ENCODE measurements at regions not wholly inside any gene's neighbourhood (a gene's known extent, or its start where the extent isn't known, plus 50 kb on each side); places are given as distances from the start of the nearest gene placed in this dataset.

GRCh38 chr9:38289236-38289865, 103.2 kb upstream of the ALDH1B1 start:
- DNase-seq (ENCODE audit: low read depth), result no peak
- H3K36me3 ChIP-seq (ENCODE audit: control insufficient read depth, insufficient read depth, low read length), result no peaks in the 10 kb centered on the region
- no peak for TF ChIP-seq CTCF (IDR thresholded peaks at IDR 0.05; ENCODE audit: insufficient read depth, low read length, poor library complexity, severe bottlenecking)
- no peaks in the 10 kb centered on the region for H3K27me3 ChIP-seq (ENCODE audit: control insufficient read depth, insufficient read depth, low read length)
- H3K4me3 ChIP-seq (ENCODE audit: low read depth, low read length), result no peak overlapping the region

- H3K27me3 ChIP-seq (ENCODE audit: control insufficient read depth, insufficient read depth, low read length), result no peaks in the 10 kb centered on the region
- H3K4me3 ChIP-seq (ENCODE audit: low read depth, low read length), result no peak overlapping the region
- H3K36me3 ChIP-seq (ENCODE audit: control insufficient read depth, insufficient read depth, low read length), result no peaks in the 10 kb centered on the region
- no peak for DNase-seq (ENCODE audit: low read depth)
- TF ChIP-seq CTCF (IDR thresholded peaks at IDR 0.05; ENCODE audit: insufficient read depth, low read length, poor library complexity, severe bottlenecking), result no peak
Measured at GRCh38 chr9:38288502-38288901, 104.0 kb upstream of the ALDH1B1 start.

DNA sequence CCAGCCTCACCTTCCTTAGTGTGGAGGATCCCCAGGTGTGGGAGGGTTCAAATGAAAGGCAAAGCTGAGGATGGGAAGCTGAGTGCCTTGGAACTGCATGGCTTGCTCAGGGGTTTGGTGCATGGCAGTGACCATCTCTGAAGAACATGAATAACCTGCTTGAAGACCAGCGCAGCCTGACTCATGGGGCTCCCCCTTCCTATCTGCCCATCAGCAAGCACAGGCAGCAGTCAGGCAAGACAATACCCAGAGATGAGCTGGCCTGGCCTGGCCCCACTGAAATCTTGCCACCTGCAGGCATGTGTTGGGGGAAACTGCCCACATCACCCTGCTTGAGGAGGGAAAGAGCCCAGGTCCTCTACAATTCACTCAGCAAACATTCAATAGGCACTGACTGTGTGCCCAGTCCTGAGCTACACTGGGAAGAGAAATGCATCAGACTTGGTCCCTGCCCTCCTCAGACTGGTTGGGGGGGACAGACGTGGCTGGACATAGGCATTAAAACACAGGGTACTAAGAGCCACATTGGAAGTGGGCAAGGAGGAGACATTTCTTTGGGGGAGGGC, 105.0 kb upstream of the ALDH1B1 start:
- no peaks in the 10 kb centered on the region for H3K27me3 ChIP-seq (ENCODE audit: control insufficient read depth, insufficient read depth, low read length)
- H3K4me3 ChIP-seq (ENCODE audit: low read depth, low read length), result no peak overlapping the region
- no peaks in the 10 kb centered on the region for H3K36me3 ChIP-seq (ENCODE audit: control insufficient read depth, insufficient read depth, low read length)
- TF ChIP-seq CTCF (IDR thresholded peaks at IDR 0.05; ENCODE audit: insufficient read depth, low read length, poor library complexity, severe bottlenecking), result no peak
- DNase-seq (ENCODE audit: low read depth), result no peak

DNA sequence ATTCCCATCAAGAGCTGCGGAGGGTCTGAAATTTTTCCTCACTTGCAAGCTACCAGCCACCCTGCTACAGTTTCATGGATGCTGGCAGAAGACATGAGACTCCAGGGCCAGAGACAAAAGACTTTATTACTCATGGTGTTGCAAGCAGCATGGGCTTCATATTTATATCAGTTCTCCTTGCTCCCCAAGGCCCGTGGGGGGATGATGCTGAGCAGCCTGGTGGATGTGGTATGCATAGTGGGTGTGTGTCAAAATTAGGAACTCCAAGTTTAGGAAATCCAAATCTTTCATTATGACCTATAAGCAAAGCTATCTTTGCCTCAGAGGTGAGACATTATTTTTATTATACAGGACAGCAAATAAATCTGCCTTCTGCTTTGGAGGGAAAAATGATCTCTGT, 105.7 kb upstream of the ALDH1B1 start:
- no peak for DNase-seq (ENCODE audit: low read depth)
- no peaks in the 10 kb centered on the region for H3K36me3 ChIP-seq (ENCODE audit: control insufficient read depth, insufficient read depth, low read length)
- H3K27me3 ChIP-seq (ENCODE audit: control insufficient read depth, insufficient read depth, low read length), result no peaks in the 10 kb centered on the region
- TF ChIP-seq CTCF (IDR thresholded peaks at IDR 0.05; ENCODE audit: insufficient read depth, low read length, poor library complexity, severe bottlenecking), result no peak
- H3K4me3 ChIP-seq (ENCODE audit: low read depth, low read length), result no peak overlapping the region

DNA sequence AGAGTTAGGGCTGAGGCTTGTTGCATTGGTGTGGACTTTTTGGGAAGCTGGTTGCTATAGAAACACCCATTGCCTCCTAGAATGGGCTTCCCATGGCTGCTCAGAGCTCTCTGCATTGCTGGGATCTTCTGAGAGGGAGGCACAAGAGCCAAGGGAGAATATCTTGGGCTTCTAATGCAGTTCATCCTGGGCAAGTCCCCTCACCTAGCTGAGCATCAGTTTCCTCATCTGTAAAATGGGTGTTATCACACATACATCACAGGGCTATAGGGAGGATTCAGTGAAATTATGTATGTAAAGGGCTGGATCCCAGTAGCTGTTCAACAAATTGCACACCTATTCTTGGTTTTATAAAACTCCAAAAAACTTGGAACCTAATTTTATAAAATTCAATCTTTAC, 106.1 kb upstream of the ALDH1B1 start:
- H3K4me3 ChIP-seq (ENCODE audit: low read depth, low read length), result no peak overlapping the region
- DNase-seq (ENCODE audit: low read depth), result no peak
- TF ChIP-seq CTCF (IDR thresholded peaks at IDR 0.05; ENCODE audit: insufficient read depth, low read length, poor library complexity, severe bottlenecking), result no peak
- H3K36me3 ChIP-seq (ENCODE audit: control insufficient read depth, insufficient read depth, low read length), result no peaks in the 10 kb centered on the region
- no peaks in the 10 kb centered on the region for H3K27me3 ChIP-seq (ENCODE audit: control insufficient read depth, insufficient read depth, low read length)

- H3K4me3 ChIP-seq (ENCODE audit: low read depth, low read length), result no peak overlapping the region
- no peaks in the 10 kb centered on the region for H3K36me3 ChIP-seq (ENCODE audit: control insufficient read depth, insufficient read depth, low read length)
- no peak for TF ChIP-seq CTCF (IDR thresholded peaks at IDR 0.05; ENCODE audit: insufficient read depth, low read length, poor library complexity, severe bottlenecking)
- no peaks in the 10 kb centered on the region for H3K27me3 ChIP-seq (ENCODE audit: control insufficient read depth, insufficient read depth, low read length)
- DNase-seq (ENCODE audit: low read depth), result no peak
Measured at GRCh38 chr9:38285236-38285635, 107.3 kb upstream of the ALDH1B1 start.
